ENCODE measurements at regions not wholly inside any gene's neighbourhood (a gene's known extent, or its start where the extent isn't known, plus 50 kb on each side); places are given as distances from the start of the nearest gene placed in this dataset.

DNA sequence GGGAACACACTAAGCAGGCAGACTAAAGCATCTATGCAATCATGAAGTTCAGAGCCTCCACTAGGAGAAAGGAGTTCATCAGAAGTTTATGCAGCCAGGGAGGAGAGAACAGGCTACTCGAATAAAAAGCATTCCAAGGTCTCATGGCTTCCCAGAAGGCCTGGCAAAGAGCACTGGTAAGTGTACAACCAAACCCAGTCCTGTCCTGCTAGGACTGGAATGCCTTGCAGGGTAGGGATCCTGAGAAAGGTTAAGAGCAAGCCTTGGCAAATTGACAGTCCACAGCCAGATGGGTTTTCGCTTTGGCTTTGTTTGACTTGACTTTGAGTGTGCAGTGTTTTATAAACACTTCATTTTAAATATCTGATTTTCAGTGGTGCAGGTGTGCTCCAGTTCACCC is 133.6 kb upstream of the ATP1B1 start:
- intact Hi-C loops (cut with micrococcal nuclease; ENCODE audit: unreplicated experiment) (no loop called here), in situ Hi-C loops (cut with HindIII; ENCODE audit: extremely low pct_ligation_motif_present, low pct_unique_long_range_greater_than_20kb) (no loop called here)
- DNase-seq (ENCODE audit: low spot score) (no peak), ATAC-seq (no peak), FAIRE-seq (no peak)
- no peaks in the 10 kb centered on the region; a peak in 1 of 5 replicates for H3K27me3 ChIP-seq (ENCODE audit: control insufficient read depth in 1 of 2, insufficient read depth in 2 of 2, low read length in 2 of 2)
- H3K4me1 ChIP-seq (ENCODE audit: insufficient read depth, low read length): no peaks in the 10 kb centered on the region
- no peaks in the 10 kb centered on the region for H3K36me3 ChIP-seq (replicated peaks in 1 of 2; ENCODE audit: control insufficient read depth in 1 of 2, insufficient read depth in 2 of 2, low read length in 2 of 2)
- WGBS (ENCODE audit: low lambda C conversion rate): 33% methylated on average over 2 of the region's 2 CpGs
- no peaks in the 10 kb centered on the region for H3K9me3 ChIP-seq (ENCODE audit: low read length)
- H4K20me1 ChIP-seq (ENCODE audit: insufficient read depth, low read length): no peaks in the 10 kb centered on the region
- no peak overlapping the region for H3K27ac ChIP-seq (ENCODE audit: extremely low read length, insufficient read depth, low read length)
- H2AFZ ChIP-seq (ENCODE audit: low read length): no peak overlapping the region
- no peak overlapping the region for H3K9ac ChIP-seq (ENCODE audit: insufficient read depth, low read depth, low read length)
- H3K79me2 ChIP-seq (ENCODE audit: insufficient read depth, low read length): no peaks in the 10 kb centered on the region
- TF ChIP-seq, protein P1, sequence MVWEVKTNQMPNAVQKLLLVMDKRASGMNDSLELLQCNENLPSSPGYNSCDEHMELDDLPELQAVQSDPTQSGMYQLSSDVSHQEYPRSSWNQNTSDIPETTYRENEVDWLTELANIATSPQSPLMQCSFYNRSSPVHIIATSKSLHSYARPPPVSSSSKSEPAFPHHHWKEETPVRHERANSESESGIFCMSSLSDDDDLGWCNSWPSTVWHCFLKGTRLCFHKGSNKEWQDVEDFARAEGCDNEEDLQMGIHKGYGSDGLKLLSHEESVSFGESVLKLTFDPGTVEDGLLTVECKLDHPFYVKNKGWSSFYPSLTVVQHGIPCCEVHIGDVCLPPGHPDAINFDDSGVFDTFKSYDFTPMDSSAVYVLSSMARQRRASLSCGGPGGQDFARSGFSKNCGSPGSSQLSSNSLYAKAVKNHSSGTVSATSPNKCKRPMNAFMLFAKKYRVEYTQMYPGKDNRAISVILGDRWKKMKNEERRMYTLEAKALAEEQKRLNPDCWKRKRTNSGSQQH (CRISPR knock-in tag; IDR thresholded peaks at IDR 0.05; ENCODE audit: low read depth): no peak
- no peak for TF ChIP-seq ARHGAP35 (CRISPR knock-in tag; IDR thresholded peaks at IDR 0.05; ENCODE audit: borderline replicate concordance)
- no peak for TF ChIP-seq ZNF672 (CRISPR knock-in tag; IDR thresholded peaks at IDR 0.05)
- TF ChIP-seq CBX1 (IDR thresholded peaks at IDR 0.05; ENCODE audit: low read depth): no peak
- no peak for TF ChIP-seq MTA1 (CRISPR knock-in tag; IDR thresholded peaks at IDR 0.05; ENCODE audit: borderline replicate concordance)
- no peak for TF ChIP-seq ATF2 (CRISPR knock-in tag; IDR thresholded peaks at IDR 0.05)
- no peak for TF ChIP-seq IKZF1 (IDR thresholded peaks at IDR 0.05)
- no peak for TF ChIP-seq RFX3 (CRISPR knock-in tag; IDR thresholded peaks at IDR 0.05)
- TF ChIP-seq ZNF414 (CRISPR knock-in tag; IDR thresholded peaks at IDR 0.05): no peak
- no peak for TF ChIP-seq RBM39 (IDR thresholded peaks at IDR 0.05; ENCODE audit: low read depth, low read length, poor library complexity, severe bottlenecking)
- no peak for TF ChIP-seq RCOR2 (CRISPR knock-in tag; IDR thresholded peaks at IDR 0.05)
- no peak for TF ChIP-seq ZNF143 (CRISPR knock-in tag; IDR thresholded peaks at IDR 0.05)
- TF ChIP-seq BHLHE40 (IDR thresholded peaks at IDR 0.05; ENCODE audit: low read length): no peak
- TF ChIP-seq ZBTB49 (CRISPR knock-in tag; IDR thresholded peaks at IDR 0.05; ENCODE audit: borderline replicate concordance): no peak
- TF ChIP-seq MEIS1 (CRISPR knock-in tag; IDR thresholded peaks at IDR 0.05; ENCODE audit: borderline replicate concordance): no peak
- TF ChIP-seq NFKBIZ (CRISPR knock-in tag; IDR thresholded peaks at IDR 0.05): no peak
- no peak for TF ChIP-seq RORA (CRISPR knock-in tag; IDR thresholded peaks at IDR 0.05)
- CTCF ChIA-PET (ENCODE audit: low intra/inter-chr PET ratio, low total read pairs): no interaction called here
- BruUV-seq (replicated peaks): no TSS peak
- no peak overlapping the region for H3K4me2 ChIP-seq (ENCODE audit: low read depth, low read length)
- POLR2A ChIA-PET: no interaction called here
- H3K4me3 ChIP-seq (replicated peaks in 1 of 3; ENCODE audit: insufficient read depth in 1 of 3, low read depth in 2 of 3, low read length in 3 of 3): no peak overlapping the region
